Sigmoid colon (tissue), 6 donors: ENCODE measurements at regions not wholly inside any gene's neighbourhood (a gene's known extent, or its start where the extent isn't known, plus 50 kb on each side); places are given as distances from the start of the nearest gene placed in this dataset.
A peak's percentile ranks its signal among the peaks of the same experiment; 100 is the strongest.

Experiments used
- DNase-seq: peaks from one replicate; pipeline ENCODE4 v3.0.0-alpha.2; 2019
- H3K27ac ChIP-seq, 4 donors: fragments of 200-600 bp; sonication (generic); one replicate each; pipeline ENCODE4 v1.5.1; 2016 to 2019; ENCODE audit warnings: mild to moderate bottlenecking in 1 of 4
- H3K27me3 ChIP-seq, 3 donors: fragments of 200-600 bp; sonication (generic); one replicate each; pipeline ENCODE4 v1.5.1; 2019; ENCODE audit warnings: mild to moderate bottlenecking in 1 of 3
- H3K36me3 ChIP-seq, 4 donors: fragments of 200-600 bp; sonication (generic); one replicate each; pipeline ENCODE4 v1.5.1; 2016 to 2019
- H3K4me1 ChIP-seq, 4 donors: fragments of 200-600 bp; sonication (generic); one replicate each; pipeline ENCODE4 v1.5.1; 2017 to 2019
- H3K4me3 ChIP-seq, 4 donors: fragments of 200-600 bp; sonication (generic); one replicate each; pipeline ENCODE4 v1.5.1; 2017 to 2019; ENCODE audit warnings: mild to moderate bottlenecking in 2 of 4, moderate library complexity in 1 of 4
- H3K9me3 ChIP-seq, 4 donors: fragments of 200-600 bp in 3 of 4; sonication (generic) in 3 of 4; one replicate each; pipeline versions ENCODE4 v1.5.1 to v1.6.1; 2013 to 2019
- CTCF ChIP-seq, 4 experiments: fragments of 450-650 bp in 3 of 4; fragments of 200-600 bp in 1 of 4; IDR thresholded peaks; one replicate each; pipeline ENCODE4 v1.5.1; 2016 to 2019; ENCODE audit warnings: antibody characterized with exemption in 4 of 4, mild to moderate bottlenecking in 3 of 4, moderate library complexity in 2 of 4
- EP300 ChIP-seq, 4 donors: sonication (generic); formaldehyde crosslinking; IDR thresholded peaks; one replicate each; pipeline ENCODE4 v1.6.1; 2017; ENCODE audit warnings: antibody characterized with exemption in 4 of 4
- POLR2A ChIP-seq, 2 donors: fragments of 450-650 bp; IDR thresholded peaks; one replicate each; pipeline ENCODE4 v1.6.1; 2016; ENCODE audit warnings: antibody characterized with exemption in 2 of 2, mild to moderate bottlenecking in 2 of 2, moderate library complexity in 2 of 2
- POLR2AphosphoS5 ChIP-seq, 4 donors: sonication (generic); formaldehyde crosslinking; IDR thresholded peaks; one replicate each; pipeline ENCODE4 v1.6.1; 2017; ENCODE audit warnings: antibody characterized with exemption in 4 of 4
- WGBS, 2 donors: extraction: QIAGEN DNeasy Blood & Tissue Kit; methylation state at CpG; one replicate each; pipeline ENCODE4 v1.1.7; 2013; 5-methylcytosine and 5-hydroxymethylcytosine counted together
- intact Hi-C: fragments of 100-400 bp; cut with DNase I; formaldehyde crosslinking; loops from one replicate; pipeline ENCODE4 v1.15.1; 2023
- donor health status: healthy with polysubstance abuse.
- donor health status: healthy.

DNA sequence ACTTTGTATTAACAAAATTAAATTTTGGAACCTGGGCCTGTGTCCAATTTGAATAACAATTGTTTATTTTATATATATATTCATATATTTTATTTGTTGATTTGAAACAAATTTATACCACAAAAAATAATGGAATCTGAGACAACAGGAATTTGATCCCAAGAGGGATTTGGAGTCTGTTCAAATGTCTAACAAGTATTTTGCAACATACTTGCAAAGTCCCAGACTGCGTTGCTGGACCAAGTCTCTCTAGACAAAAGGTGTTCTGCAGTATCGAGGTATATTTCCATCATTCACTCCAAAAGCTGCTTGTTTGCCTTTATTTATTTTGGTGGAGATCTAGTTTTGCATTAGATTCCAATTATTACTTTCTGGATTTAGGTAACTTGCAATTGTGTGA lies 68.7 kb upstream of the PTPRR start:
- Histone ChIP-seq H3K36me3 (no peaks in the 10 kb centered on the region), H3K27me3 (no peaks in the 10 kb centered on the region), H3K4me1 (no peaks in the 10 kb centered on the region), H3K4me3 (no peak overlapping the region), H3K27ac (no peak overlapping the region), H3K9me3 (no peaks in the 10 kb centered on the region)
- intact Hi-C loops, result no loop called here
- no peak for DNase-seq
- no peak for TF ChIP-seq POLR2AphosphoS5 (IDR thresholded peaks at IDR 0.05)
- TF ChIP-seq POLR2A (IDR thresholded peaks at IDR 0.05), result no peak
- no peak for TF ChIP-seq CTCF (IDR thresholded peaks at IDR 0.05)
- 84 to 85% methylated on average over 2 of the region's 2 CpGs for WGBS, 2 donors

- Histone ChIP-seq H3K9me3 (no peaks in the 10 kb centered on the region), H3K27ac (no peak overlapping the region), H3K4me1 (no peaks in the 10 kb centered on the region), H3K27me3 (no peaks in the 10 kb centered on the region), H3K36me3 (no peaks in the 10 kb centered on the region), H3K4me3 (no peak overlapping the region)
- TF ChIP-seq POLR2A (IDR thresholded peaks at IDR 0.05), result no peak
- TF ChIP-seq CTCF (IDR thresholded peaks at IDR 0.05), result no peak
- TF ChIP-seq POLR2AphosphoS5 (IDR thresholded peaks at IDR 0.05), result peak in 1 of 4 donors; percentile 22
- no peak for DNase-seq
- 83 to 85% methylated on average over 1 of the region's 1 CpG for WGBS, 2 donors
- intact Hi-C loops, result no loop called here
These were observed 65.3 kb upstream of the PTPRR start for GRCh38 chr12:70985850-70986249.

DNA sequence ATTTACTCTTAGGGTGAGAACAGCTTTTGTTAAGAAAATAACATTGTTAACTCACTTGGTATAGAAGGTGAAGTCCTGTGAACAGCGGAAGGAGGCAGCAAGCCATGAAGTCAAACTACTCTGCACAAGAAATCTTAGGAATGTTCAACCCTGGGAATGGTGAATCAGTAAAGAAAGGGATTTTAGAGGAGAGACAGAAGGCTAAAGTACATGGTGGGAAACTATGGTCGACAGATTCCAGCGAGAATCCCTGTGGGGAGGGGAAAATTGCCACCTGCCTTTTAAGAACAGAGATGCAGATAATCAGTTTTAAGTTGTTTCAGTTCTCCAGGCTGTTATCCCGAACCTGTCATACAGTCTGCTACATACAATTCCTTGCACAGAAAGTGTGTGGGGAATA lies 63.2 kb upstream of the PTPRR start:
- H3K4me3 ChIP-seq, result no peak overlapping the region

DNA sequence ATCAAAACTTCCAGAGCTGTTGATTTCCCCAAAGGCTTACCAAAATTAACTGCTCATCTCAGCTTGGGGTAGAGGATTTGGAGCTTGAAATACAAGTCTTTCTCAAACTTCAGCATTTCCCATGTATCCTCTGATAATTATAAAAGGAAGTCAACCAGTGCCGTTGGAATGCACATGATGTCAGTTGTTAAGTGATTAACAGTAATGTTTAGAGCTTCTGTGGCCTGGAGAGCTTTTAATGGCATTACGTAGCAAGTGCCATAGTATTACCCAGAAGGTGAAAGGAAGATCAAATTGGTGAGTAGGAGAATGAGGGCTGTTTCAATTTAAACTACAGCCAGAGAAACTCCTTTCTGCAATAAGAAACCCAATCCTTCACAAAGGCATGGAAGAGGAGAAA lies 62.5 kb upstream of the PTPRR start:
- no peaks in the 10 kb centered on the region for H3K36me3 ChIP-seq
- intact Hi-C loops, result no loop called here
- H3K4me1 ChIP-seq, result no peaks in the 10 kb centered on the region
- no peaks in the 10 kb centered on the region for H3K9me3 ChIP-seq
- no peak overlapping the region for H3K4me3 ChIP-seq
- TF ChIP-seq POLR2A (IDR thresholded peaks at IDR 0.05), result no peak
- no peak for TF ChIP-seq POLR2AphosphoS5 (IDR thresholded peaks at IDR 0.05)
- TF ChIP-seq CTCF (IDR thresholded peaks at IDR 0.05), result no peak
- TF ChIP-seq EP300 (IDR thresholded peaks at IDR 0.05), result no peak
- 61 to 70% methylated on average over 2 of the region's 2 CpGs for WGBS, 2 donors
- H3K27me3 ChIP-seq, result no peaks in the 10 kb centered on the region
- H3K27ac ChIP-seq, result no peak overlapping the region
- no peak for DNase-seq

More for the DNA sequence above, 63.2 kb upstream of the PTPRR start:
- Histone ChIP-seq H3K4me1 (no peaks in the 10 kb centered on the region), H3K36me3 (no peaks in the 10 kb centered on the region), H3K27me3 (no peaks in the 10 kb centered on the region), H3K9me3 (no peaks in the 10 kb centered on the region), H3K27ac (no peak overlapping the region)
- 84 to 90% methylated on average over 4 of the region's 4 CpGs for WGBS, 2 donors
- intact Hi-C loops, result no loop called here
- DNase-seq, result no peak
- TF ChIP-seq EP300 (IDR thresholded peaks at IDR 0.05), result no peak
- no peak for TF ChIP-seq POLR2AphosphoS5 (IDR thresholded peaks at IDR 0.05)
- TF ChIP-seq POLR2A (IDR thresholded peaks at IDR 0.05), result no peak
- no peak for TF ChIP-seq CTCF (IDR thresholded peaks at IDR 0.05)

GRCh38 chr12:70982286-70982685 lies 61.7 kb upstream of the PTPRR start:
- Histone ChIP-seq H3K27ac (no peak overlapping the region), H3K36me3 (no peaks in the 10 kb centered on the region), H3K9me3 (no peaks in the 10 kb centered on the region), H3K4me3 (no peak overlapping the region), H3K4me1 (no peaks in the 10 kb centered on the region), H3K27me3 (no peaks in the 10 kb centered on the region)
- intact Hi-C loops, result no loop called here
- TF ChIP-seq EP300 (IDR thresholded peaks at IDR 0.05) (no peak), CTCF (IDR thresholded peaks at IDR 0.05) (no peak), POLR2AphosphoS5 (IDR thresholded peaks at IDR 0.05) (no peak)
- DNase-seq, result no peak
- WGBS, 2 donors, result 84 to 86% methylated on average over 2 of the region's 2 CpGs
